K562 (cell line): ENCODE measurements at regions not wholly inside any gene's neighbourhood (a gene's known extent, or its start where the extent isn't known, plus 50 kb on each side); places are given as distances from the start of the nearest gene placed in this dataset.

ENCODE experiments used
- ATAC-seq: fragments of 200-7000 bp; cut with Tn5 transposase; 3 replicates; pipeline ENCODE4 v1.9.1; 2020; ENCODE audit warnings: moderate library complexity
- BruUV-seq: library from RNA; stranded (reverse); fragments of 400-500 nt; replicated peaks from 2 replicates; lab custom pipeline; 2021; lab: Mats Ljungman, UMichigan
- CTCF ChIA-PET: fragments of 300-600 bp; formaldehyde crosslinking; extraction: SDS; loops from one replicate; lab custom pipeline; 2021; ENCODE audit warnings: low intra/inter-chr PET ratio; lab: Yijun Ruan, JAX
- POLR2A ChIA-PET: fragments of 300-600, 350-650 bp; sonication (Branson Sonifier 250); formaldehyde crosslinking; extraction: SDS; loops from one replicate; lab custom pipeline; 2021; ENCODE audit warnings: antibody characterized with exemption, inconsistent platforms; lab: Yijun Ruan, JAX
- DNase-seq, 4 experiments: peaks; one replicate each; pipeline versions ENCODE4 v3.0.0 to v3.0.0-alpha.2; 2011 to 2018; ENCODE audit warnings: low spot score in 3 of 4, mixed read lengths in 3 of 4; ENCODE audit errors: extremely low read depth in 1 of 4
- FAIRE-seq: peaks from 2 replicates; lab custom pipeline; 2011; peaks lifted over from hg19 to GRCh38; lab: Jason Lieb, UNC
- H2AFZ ChIP-seq: 2 replicates; pipeline ENCODE4 v1.6.0; 2011; ENCODE audit warnings: low read depth, low read length, control low read depth, inconsistent platforms
- H3K27ac ChIP-seq: fragments of 200-600 bp; 3 replicates; pipeline ENCODE4 v1.8.0; 2011; ENCODE audit warnings: low read depth, mild to moderate bottlenecking, control low read depth, inconsistent platforms, low read length, moderate library complexity, mixed read lengths; ENCODE audit errors: extremely low read depth
- H3K27me3 ChIP-seq, 2 experiments: fragments of 300-600 bp in 1 of 2; 2 replicates in 1 of 2; 3 replicates in 1 of 2; pipeline versions ENCODE4 v1.6.0 to v1.8.0; 2011; ENCODE audit warnings: inconsistent platforms in 2 of 2, low read length in 2 of 2, mild to moderate bottlenecking in 1 of 2, mixed read lengths in 1 of 2, moderate library complexity in 1 of 2; ENCODE audit not compliant: control insufficient read depth in 2 of 2, insufficient read depth in 2 of 2
- H3K36me3 ChIP-seq: fragments of 300-600 bp; 3 replicates; pipeline ENCODE4 v1.8.0; 2011; ENCODE audit warnings: mild to moderate bottlenecking, low read length, inconsistent platforms; ENCODE audit not compliant: control insufficient read depth, insufficient read depth
- H3K4me1 ChIP-seq, 2 experiments: fragments of 200-600 bp in 1 of 2; replicated peaks in 1 of 2; 2 replicates in 1 of 2; 3 replicates in 1 of 2; pipeline versions ENCODE4 v1.5.1 to v1.8.0; 2011; ENCODE audit warnings: inconsistent platforms in 2 of 2, low read length in 2 of 2, mild to moderate bottlenecking in 1 of 2, mixed read lengths in 1 of 2, moderate library complexity in 1 of 2; ENCODE audit not compliant: control insufficient read depth in 2 of 2, insufficient read depth in 2 of 2
- H3K4me2 ChIP-seq: 2 replicates; pipeline ENCODE4 v1.6.1; 2011; ENCODE audit warnings: low read length, control low read depth, inconsistent platforms, mixed read lengths; ENCODE audit not compliant: insufficient read depth
- H3K4me3 ChIP-seq: fragments of 200-600 bp; sonication (generic), shearing (Covaris generic); 2 replicates; pipeline ENCODE4 v1.5.1; 2016; ENCODE audit warnings: control low read depth, inconsistent platforms
- H3K79me2 ChIP-seq: fragments of 200-600 bp; 3 replicates; pipeline ENCODE4 v1.8.0; 2011; ENCODE audit warnings: low read length, inconsistent platforms; ENCODE audit not compliant: control insufficient read depth, insufficient read depth
- H3K9ac ChIP-seq, 2 experiments: 2 replicates each; pipeline versions ENCODE4 v1.6.0 to v1.6.1; 2011; ENCODE audit warnings: low read depth in 2 of 2, low read length in 2 of 2, control low read depth in 1 of 2, inconsistent platforms in 1 of 2, mild to moderate bottlenecking in 1 of 2, mixed read lengths in 1 of 2; ENCODE audit not compliant: insufficient read depth in 1 of 2
- H3K9me1 ChIP-seq: one replicate; pipeline ENCODE4 v1.6.0; 2011; ENCODE audit warnings: inconsistent platforms, mild to moderate bottlenecking, low read length, moderate library complexity; ENCODE audit not compliant: control insufficient read depth, insufficient read depth
- H3K9me3 ChIP-seq: replicated peaks from 2 replicates; pipeline ENCODE4 v1.5.1; 2011; ENCODE audit warnings: low read depth, low read length, inconsistent platforms; ENCODE audit not compliant: control insufficient read depth, insufficient read depth
- H4K20me1 ChIP-seq: replicated peaks from 2 replicates; pipeline ENCODE4 v1.6.1; 2011; ENCODE audit warnings: low read length, inconsistent platforms, mixed read lengths; ENCODE audit not compliant: control insufficient read depth, insufficient read depth
- DPF2 ChIP-seq: fragments of 450-650 bp; IDR thresholded peaks from 2 replicates; pipeline ENCODE4 v1.6.1; 2016
- EGR1 ChIP-seq: fragments of 450-650 bp; conservative IDR thresholded peaks from 2 replicates; pipeline ENCODE4 v1.6.1; 2017; ENCODE audit warnings: mild to moderate bottlenecking
- JUNB ChIP-seq: fragments of 450-650 bp; formaldehyde crosslinking; conservative IDR thresholded peaks from 2 replicates; pipeline ENCODE4 v1.4.0; 2020; ENCODE audit warnings: mild to moderate bottlenecking
- RUNX1 ChIP-seq: sonication (generic); IDR thresholded peaks from 2 replicates; pipeline ENCODE4 v1.6.1; 2016; ENCODE audit warnings: antibody characterized with exemption, low read depth
- SNRNP70 ChIP-seq: fragments of 200-400 bp; formaldehyde crosslinking; optimal IDR thresholded peaks from 2 replicates; pipeline ENCODE3; 2017; ENCODE audit warnings: low read depth, low read length
- YY1 ChIP-seq, 3 experiments: IDR thresholded peaks; 2 replicates each; pipeline ENCODE4 v1.6.1; 2011; ENCODE audit warnings: low read length in 2 of 3, mild to moderate bottlenecking in 2 of 3, moderate library complexity in 2 of 3, borderline replicate concordance in 1 of 3, control low read depth in 1 of 3, low read depth in 1 of 3; ENCODE audit not compliant: insufficient read depth in 3 of 3, insufficient replicate concordance in 2 of 3, control insufficient read depth in 1 of 3, insufficient read length in 1 of 3; ENCODE audit errors: extremely low read depth in 1 of 3
- ZNF583 ChIP-seq: fragments of 250-450 bp; sonication (Bioruptor Pico); IDR thresholded peaks from 2 replicates; pipeline ENCODE4 v1.4.0; 2020
- ZNF766 ChIP-seq: fragments of 200-800 bp; sonication (Bioruptor generic); conservative IDR thresholded peaks from 2 replicates; pipeline ENCODE4 v1.6.1; 2016; ENCODE audit warnings: missing genetic modification characterization, missing compliant biosample characterization
- ZNF780A ChIP-seq: fragments of 250-450 bp; sonication (Bioruptor Pico); IDR thresholded peaks from 2 replicates; pipeline ENCODE4 v1.5.0; 2021; ENCODE audit warnings: mild to moderate bottlenecking
- WGBS: fragments of 100-300 bp; shearing (Covaris generic); methylation state at CpG from one replicate; pipeline ENCODE4 v1.1.6; 2016; ENCODE audit warnings: low coverage, mixed read lengths; ENCODE audit not compliant: insufficient coverage; ENCODE audit errors: missing lambda C conversion rate; 5-methylcytosine and 5-hydroxymethylcytosine counted together
- in situ Hi-C: fragments of 300-500 bp; cut with MboI; formaldehyde crosslinking; loops from 4 replicates; pipeline ENCODE4 v1.15.0; 2018; ENCODE audit warnings: inconsistent platforms, mixed read lengths
- intact Hi-C: fragments of 100-400 bp; cut with micrococcal nuclease; formaldehyde crosslinking; loops from 2 replicates; pipeline ENCODE4 v1.14.2; 2022

- no peak for FAIRE-seq
- Histone ChIP-seq H3K27me3 (no peaks in the 10 kb centered on the region), H3K27ac (no peak overlapping the region), H2AFZ (no peak overlapping the region), H3K4me2 (no peak overlapping the region), H3K9ac (no peak overlapping the region), H4K20me1 (no peaks in the 10 kb centered on the region), H3K79me2 (no peaks in the 10 kb centered on the region), H3K36me3 (no peaks in the 10 kb centered on the region), H3K4me1 (no peaks in the 10 kb centered on the region), H3K4me3 (no peak overlapping the region), H3K9me1 (no peaks in the 10 kb centered on the region), H3K9me3 (no peaks in the 10 kb centered on the region)
- BruUV-seq, result no TSS peak
- WGBS, result 0% methylated on average over 2 of the region's 2 CpGs
- ChIA-PET CTCF (no interaction called here), POLR2A (no interaction called here)
- in situ Hi-C loops (no loop called here), intact Hi-C loops (no loop called here)
- no peak for ATAC-seq
- no peak for DNase-seq
- no peak for TF ChIP-seq RUNX1
- TF ChIP-seq YY1 (IDR thresholded peaks at IDR 0.05; ENCODE audit: borderline replicate concordance in 1 of 3, control insufficient read depth in 1 of 3, extremely low read depth in 1 of 3, insufficient read depth in 3 of 3, insufficient read length in 1 of 3, insufficient replicate concordance in 2 of 3, low read depth in 1 of 3, low read length in 2 of 3), result no peak
- TF ChIP-seq ZNF780A (CRISPR knock-in tag), result no peak
- no peak for TF ChIP-seq ZNF583 (CRISPR knock-in tag)
- no peak for TF ChIP-seq JUNB (CRISPR knock-in tag)
Measured at GRCh38 chr2:211251016-211251415, 694.6 kb downstream of the CPS1 start.

GRCh38 chr2:211258646-211259335 lies 702.4 kb downstream of the CPS1 start:
- H3K27me3 ChIP-seq, result no peaks in the 10 kb centered on the region
- WGBS, result no CpG with 5 or more reads among the region's 1 CpG
- H4K20me1 ChIP-seq, result no peaks in the 10 kb centered on the region
- H3K9me1 ChIP-seq, result no peaks in the 10 kb centered on the region
- H3K4me3 ChIP-seq, result no peak overlapping the region
- H3K27ac ChIP-seq, result no peak overlapping the region
- no peaks in the 10 kb centered on the region for H3K36me3 ChIP-seq
- H3K9me3 ChIP-seq, result no peaks in the 10 kb centered on the region
- no peaks in the 10 kb centered on the region for H3K4me1 ChIP-seq
- BruUV-seq, result no TSS peak
- in situ Hi-C loops, result no loop called here
- ATAC-seq, result no peak
- no peaks in the 10 kb centered on the region for H3K79me2 ChIP-seq
- no peak for FAIRE-seq
- intact Hi-C loops, result no loop called here
- no peak overlapping the region for H3K4me2 ChIP-seq
- no peak overlapping the region for H2AFZ ChIP-seq
- POLR2A ChIA-PET, result no interaction called here
- H3K9ac ChIP-seq, result no peak overlapping the region
- no peak for DNase-seq
- CTCF ChIA-PET, result no interaction called here
- TF ChIP-seq DPF2 (no peak), EGR1 (no peak), SNRNP70 (no peak), ZNF766 (CRISPR knock-in tag) (no peak)
